ENCODE measurements at regions not wholly inside any gene's neighbourhood (a gene's known extent, or its start where the extent isn't known, plus 50 kb on each side); places are given as distances from the start of the nearest gene placed in this dataset.

DNA sequence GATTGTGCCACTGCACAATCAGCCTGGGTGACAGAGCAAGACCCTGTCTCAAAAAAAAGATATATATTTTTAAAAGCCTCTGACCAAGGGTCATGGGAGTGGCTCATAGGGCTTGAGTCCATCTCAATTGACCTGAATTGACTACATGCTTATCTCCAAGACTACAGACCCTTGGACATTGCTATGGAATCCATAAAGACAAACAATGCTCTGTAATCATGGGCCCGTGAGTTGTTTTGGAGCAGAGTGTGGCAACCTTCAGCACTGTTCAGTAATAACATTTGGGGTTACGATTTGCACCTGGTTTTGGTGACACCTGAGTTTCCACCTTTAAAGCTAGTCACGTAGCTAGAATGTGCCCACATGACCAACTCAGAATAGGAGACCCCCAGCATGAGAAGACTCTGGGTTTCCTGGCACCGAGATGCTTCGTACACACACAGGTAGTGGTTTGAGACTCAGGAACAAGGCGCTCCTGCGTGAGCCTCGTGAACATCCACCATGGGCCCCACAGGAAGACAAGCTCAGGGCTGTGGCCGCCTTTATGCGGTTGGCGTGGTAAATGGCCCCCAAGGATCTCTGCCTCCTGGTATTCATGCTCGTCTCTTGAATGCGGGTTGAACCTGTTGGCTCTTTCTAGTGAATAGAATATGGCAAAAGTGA lies 66.6 kb upstream of the RPH3AL start (continued):
- TF ChIP-seq, protein P1, sequence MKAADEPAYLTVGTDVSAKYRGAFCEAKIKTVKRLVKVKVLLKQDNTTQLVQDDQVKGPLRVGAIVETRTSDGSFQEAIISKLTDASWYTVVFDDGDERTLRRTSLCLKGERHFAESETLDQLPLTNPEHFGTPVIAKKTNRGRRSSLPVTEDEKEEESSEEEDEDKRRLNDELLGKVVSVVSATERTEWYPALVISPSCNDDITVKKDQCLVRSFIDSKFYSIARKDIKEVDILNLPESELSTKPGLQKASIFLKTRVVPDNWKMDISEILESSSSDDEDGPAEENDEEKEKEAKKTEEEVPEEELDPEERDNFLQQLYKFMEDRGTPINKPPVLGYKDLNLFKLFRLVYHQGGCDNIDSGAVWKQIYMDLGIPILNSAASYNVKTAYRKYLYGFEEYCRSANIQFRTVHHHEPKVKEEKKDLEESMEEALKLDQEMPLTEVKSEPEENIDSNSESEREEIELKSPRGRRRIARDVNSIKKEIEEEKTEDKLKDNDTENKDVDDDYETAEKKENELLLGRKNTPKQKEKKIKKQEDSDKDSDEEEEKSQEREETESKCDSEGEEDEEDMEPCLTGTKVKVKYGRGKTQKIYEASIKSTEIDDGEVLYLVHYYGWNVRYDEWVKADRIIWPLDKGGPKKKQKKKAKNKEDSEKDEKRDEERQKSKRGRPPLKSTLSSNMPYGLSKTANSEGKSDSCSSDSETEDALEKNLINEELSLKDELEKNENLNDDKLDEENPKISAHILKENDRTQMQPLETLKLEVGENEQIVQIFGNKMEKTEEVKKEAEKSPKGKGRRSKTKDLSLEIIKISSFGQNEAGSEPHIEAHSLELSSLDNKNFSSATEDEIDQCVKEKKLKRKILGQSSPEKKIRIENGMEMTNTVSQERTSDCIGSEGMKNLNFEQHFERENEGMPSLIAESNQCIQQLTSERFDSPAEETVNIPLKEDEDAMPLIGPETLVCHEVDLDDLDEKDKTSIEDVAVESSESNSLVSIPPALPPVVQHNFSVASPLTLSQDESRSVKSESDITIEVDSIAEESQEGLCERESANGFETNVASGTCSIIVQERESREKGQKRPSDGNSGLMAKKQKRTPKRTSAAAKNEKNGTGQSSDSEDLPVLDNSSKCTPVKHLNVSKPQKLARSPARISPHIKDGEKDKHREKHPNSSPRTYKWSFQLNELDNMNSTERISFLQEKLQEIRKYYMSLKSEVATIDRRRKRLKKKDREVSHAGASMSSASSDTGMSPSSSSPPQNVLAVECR (CRISPR knock-in tag; IDR thresholded peaks at IDR 0.05; ENCODE audit: borderline replicate concordance), result no peak
- TF ChIP-seq ADNP (CRISPR knock-in tag; IDR thresholded peaks at IDR 0.05) (no peak), ZNF709 (CRISPR knock-in tag; IDR thresholded peaks at IDR 0.05) (no peak), SOX6 (IDR thresholded peaks at IDR 0.05) (no peak), SOX6 (CRISPR knock-in tag; IDR thresholded peaks at IDR 0.05) (peak; percentile 59), ZNF235 (CRISPR knock-in tag; IDR thresholded peaks at IDR 0.05; ENCODE audit: borderline replicate concordance) (no peak), SMARCC2 (IDR thresholded peaks at IDR 0.05) (no peak), MBD4 (IDR thresholded peaks at IDR 0.05; ENCODE audit: borderline replicate concordance, low read length) (no peak), PTBP1 (IDR thresholded peaks at IDR 0.05; ENCODE audit: low read depth, low read length, poor library complexity, severe bottlenecking) (no peak), ZNF547 (CRISPR knock-in tag; IDR thresholded peaks at IDR 0.05) (no peak), ZNF562 (CRISPR knock-in tag; IDR thresholded peaks at IDR 0.05; ENCODE audit: borderline replicate concordance) (no peak), RBM22 (optimal IDR thresholded peaks at IDR 0.05; ENCODE audit: low read length) (no peak), NFE2L2 (IDR thresholded peaks at IDR 0.05; ENCODE audit: low read length) (no peak), MXD4 (CRISPR knock-in tag; IDR thresholded peaks at IDR 0.05) (no peak), ARNT2 (CRISPR knock-in tag; IDR thresholded peaks at IDR 0.05; ENCODE audit: low read depth) (no peak), NFATC3 (CRISPR knock-in tag; IDR thresholded peaks at IDR 0.05) (no peak), TRIM24 (CRISPR knock-in tag; IDR thresholded peaks at IDR 0.05) (no peak), XRCC5 (optimal IDR thresholded peaks at IDR 0.05; ENCODE audit: low read length) (no peak), KLF16 (CRISPR knock-in tag; IDR thresholded peaks at IDR 0.05) (no peak), ETV6 (CRISPR knock-in tag; conservative IDR thresholded peaks at IDR 0.05) (no peak), ZFP36 (IDR thresholded peaks at IDR 0.05; ENCODE audit: borderline replicate concordance, low read depth, low read length, partially characterized antibody) (no peak)
- TF ChIP-seq, protein P2, sequence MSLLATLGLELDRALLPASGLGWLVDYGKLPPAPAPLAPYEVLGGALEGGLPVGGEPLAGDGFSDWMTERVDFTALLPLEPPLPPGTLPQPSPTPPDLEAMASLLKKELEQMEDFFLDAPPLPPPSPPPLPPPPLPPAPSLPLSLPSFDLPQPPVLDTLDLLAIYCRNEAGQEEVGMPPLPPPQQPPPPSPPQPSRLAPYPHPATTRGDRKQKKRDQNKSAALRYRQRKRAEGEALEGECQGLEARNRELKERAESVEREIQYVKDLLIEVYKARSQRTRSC (CRISPR knock-in tag; IDR thresholded peaks at IDR 0.05; ENCODE audit: low read depth), result no peak
- TF ChIP-seq, protein P3, sequence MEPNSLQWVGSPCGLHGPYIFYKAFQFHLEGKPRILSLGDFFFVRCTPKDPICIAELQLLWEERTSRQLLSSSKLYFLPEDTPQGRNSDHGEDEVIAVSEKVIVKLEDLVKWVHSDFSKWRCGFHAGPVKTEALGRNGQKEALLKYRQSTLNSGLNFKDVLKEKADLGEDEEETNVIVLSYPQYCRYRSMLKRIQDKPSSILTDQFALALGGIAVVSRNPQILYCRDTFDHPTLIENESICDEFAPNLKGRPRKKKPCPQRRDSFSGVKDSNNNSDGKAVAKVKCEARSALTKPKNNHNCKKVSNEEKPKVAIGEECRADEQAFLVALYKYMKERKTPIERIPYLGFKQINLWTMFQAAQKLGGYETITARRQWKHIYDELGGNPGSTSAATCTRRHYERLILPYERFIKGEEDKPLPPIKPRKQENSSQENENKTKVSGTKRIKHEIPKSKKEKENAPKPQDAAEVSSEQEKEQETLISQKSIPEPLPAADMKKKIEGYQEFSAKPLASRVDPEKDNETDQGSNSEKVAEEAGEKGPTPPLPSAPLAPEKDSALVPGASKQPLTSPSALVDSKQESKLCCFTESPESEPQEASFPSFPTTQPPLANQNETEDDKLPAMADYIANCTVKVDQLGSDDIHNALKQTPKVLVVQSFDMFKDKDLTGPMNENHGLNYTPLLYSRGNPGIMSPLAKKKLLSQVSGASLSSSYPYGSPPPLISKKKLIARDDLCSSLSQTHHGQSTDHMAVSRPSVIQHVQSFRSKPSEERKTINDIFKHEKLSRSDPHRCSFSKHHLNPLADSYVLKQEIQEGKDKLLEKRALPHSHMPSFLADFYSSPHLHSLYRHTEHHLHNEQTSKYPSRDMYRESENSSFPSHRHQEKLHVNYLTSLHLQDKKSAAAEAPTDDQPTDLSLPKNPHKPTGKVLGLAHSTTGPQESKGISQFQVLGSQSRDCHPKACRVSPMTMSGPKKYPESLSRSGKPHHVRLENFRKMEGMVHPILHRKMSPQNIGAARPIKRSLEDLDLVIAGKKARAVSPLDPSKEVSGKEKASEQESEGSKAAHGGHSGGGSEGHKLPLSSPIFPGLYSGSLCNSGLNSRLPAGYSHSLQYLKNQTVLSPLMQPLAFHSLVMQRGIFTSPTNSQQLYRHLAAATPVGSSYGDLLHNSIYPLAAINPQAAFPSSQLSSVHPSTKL (CRISPR knock-in tag; IDR thresholded peaks at IDR 0.05), result peak; percentile 46

Measured in HepG2 (cell line).